HG03175 (cell line): ENCODE measurements at regions not wholly inside any gene's neighbourhood (a gene's known extent, or its start where the extent isn't known, plus 50 kb on each side); places are given as distances from the start of the nearest gene placed in this dataset.

Experiments
- ATAC-seq: cut with Tn5 transposase; IDR thresholded peaks from one replicate; pipeline ENCODE4 v1.9.1; 2021; ENCODE audit warnings: mild to moderate bottlenecking, moderate library complexity; ENCODE audit not compliant: unreplicated experiment

DNA sequence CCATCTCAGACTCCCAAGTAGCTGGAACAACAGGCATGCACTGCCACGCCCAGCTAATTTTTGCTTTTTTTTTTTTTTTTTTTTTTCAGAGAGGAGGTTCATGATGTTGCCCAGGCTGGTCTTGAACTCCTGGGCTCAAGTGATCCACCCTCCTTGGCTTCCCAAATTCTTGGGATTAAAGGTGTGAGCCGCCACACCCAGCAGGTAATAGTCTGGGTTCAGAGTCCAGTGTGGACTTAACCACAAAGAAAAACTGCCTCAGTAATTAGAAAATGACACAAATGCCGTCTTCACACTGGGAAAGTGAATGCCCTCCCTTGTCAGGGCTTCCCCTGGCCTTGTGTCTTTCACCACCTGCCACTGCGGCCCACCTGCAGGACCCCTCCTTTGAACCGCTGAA lies 101.1 kb downstream of the RAB11FIP2 start:
- ATAC-seq = no peak

DNA sequence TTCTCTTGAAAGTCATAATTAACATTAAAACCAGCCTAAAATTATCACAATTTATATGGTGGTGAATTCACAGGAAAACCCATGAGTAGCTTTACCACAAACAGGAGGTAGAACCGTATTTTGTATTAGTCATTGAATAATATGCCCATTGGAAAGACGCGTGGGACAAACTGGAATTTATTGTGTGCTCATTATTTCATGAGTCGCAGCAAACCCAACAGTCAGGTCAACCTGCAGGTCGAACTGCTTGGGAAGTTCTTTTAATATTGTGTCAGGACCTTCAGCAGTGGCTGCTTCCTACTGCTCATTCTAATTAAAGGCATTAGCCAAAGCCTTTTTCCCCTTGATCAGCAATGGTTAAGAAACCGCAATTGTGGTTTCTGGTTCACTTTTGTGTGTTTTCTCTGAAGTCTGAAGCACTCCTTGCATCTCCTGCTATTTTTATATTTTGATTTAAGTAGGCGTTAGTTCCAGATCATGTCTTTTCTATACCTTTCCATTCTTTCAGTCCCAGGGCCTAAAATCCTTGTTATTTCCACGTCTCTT lies 100.1 kb downstream of the RAB11FIP2 start:
- no peak for ATAC-seq

DNA sequence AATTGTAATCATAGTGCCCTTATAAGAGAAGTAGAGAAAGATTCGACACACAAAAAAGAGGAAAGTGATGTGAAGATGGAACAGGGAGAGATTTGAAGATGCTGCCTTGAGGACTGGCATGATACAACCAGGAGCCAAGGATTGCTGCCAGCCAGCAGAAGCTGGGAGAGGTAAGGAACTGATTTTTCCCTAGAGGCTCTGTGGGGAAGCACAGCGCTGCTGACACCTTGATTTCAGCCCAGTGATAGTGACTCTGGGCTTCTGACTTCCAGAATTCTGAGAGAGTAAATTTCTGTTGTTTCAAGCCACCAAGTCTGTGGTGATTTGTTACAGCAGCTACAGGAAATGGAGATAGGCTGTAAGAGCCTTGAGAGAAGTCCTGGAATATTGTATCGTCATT lies 98.2 kb downstream of the RAB11FIP2 start:
- no peak for ATAC-seq

DNA sequence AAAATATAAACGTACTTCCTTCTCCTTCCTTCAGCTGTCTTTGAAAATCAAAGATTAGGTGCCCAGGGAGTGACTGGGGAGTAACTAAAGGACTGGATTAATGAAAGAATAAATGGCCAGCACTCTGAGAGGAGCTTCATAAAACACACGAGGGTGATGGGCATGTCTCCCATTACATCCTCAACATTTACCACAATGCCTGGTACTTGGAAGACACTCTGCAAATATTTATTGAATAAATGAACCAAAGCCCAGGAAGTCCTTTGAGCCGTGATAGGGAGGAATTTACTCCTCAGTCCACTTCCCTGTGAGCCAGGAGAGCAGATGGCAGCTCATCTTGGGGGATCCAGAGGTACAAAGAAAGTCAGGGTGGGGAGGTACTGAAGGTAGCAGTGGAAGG lies 96.3 kb downstream of the RAB11FIP2 start:
- no peak for ATAC-seq
